ENCODE measurements at regions not wholly inside any gene's neighbourhood (a gene's known extent, or its start where the extent isn't known, plus 50 kb on each side); places are given as distances from the start of the nearest gene placed in this dataset.

DNA sequence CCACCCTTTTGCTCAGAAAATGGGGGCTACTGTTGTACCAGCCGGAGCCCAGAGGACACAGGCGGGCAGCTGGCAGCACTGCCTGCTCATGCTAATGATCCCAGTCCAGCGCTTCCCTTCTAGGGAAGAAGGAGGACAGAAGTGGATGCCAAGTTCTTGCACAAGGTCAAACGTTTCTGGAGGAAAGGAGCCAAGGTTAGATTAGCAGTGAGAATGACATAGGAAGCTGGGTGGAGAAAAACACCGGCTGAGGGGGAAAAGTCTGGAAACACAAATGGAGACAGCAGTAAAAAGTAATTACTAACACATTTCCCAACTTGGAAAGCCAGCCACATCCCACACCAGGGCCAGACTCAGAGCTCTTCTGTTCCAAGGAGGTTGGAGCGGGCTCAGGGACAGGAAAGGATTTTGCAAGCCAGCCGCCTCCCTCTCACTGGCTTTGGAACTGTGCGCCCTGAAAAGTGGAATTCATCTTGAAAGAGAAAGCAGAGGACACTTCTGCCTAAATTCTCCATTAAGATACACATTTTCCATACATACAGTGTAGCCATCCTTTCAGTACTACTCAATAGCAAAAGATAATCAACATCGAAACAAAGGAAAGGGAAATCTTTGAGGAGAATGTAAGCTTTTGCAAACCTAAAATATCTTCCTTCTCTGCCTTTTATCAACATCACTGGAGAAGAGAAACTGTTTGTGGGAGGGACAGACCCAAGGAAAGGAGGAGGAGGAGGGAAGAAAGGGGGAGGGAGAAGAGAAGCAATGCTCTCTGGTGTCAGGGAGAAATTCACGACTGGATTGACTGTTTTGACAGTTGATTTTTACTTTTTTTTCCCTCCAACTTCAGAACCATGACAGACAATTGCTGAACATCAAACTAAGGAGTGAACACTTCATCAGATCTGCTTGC lies 133.6 kb downstream of the CD47 start:
- H3K9me3 Mint-ChIP-seq (ENCODE audit: low read depth, unreplicated experiment) = peaks cover 2% of the 10 kb centered on the region
- CTCF ChIA-PET = no interaction called here

GRCh38 chr3:107954845-107955244 lies 136.0 kb downstream of the CD47 start:
- intact Hi-C loops (cut with micrococcal nuclease; ENCODE audit: unreplicated experiment) = no loop called here
- CTCF ChIA-PET = no interaction called here
- Mint-ChIP-seq H3K27ac (ENCODE audit: unreplicated experiment) (no peak overlapping the region), H3K27me3 (ENCODE audit: unreplicated experiment) (no peaks in the 10 kb centered on the region), H3K36me3 (ENCODE audit: insufficient read depth, unreplicated experiment) (no peaks in the 10 kb centered on the region), H3K4me1 (ENCODE audit: low read depth, unreplicated experiment) (peaks cover 14% of the 10 kb centered on the region), H3K9me3 (ENCODE audit: low read depth, unreplicated experiment) (peaks cover 2% of the 10 kb centered on the region), H3K4me3 (ENCODE audit: low read depth, unreplicated experiment) (no peak overlapping the region)
- TF ChIP-seq, protein P1, sequence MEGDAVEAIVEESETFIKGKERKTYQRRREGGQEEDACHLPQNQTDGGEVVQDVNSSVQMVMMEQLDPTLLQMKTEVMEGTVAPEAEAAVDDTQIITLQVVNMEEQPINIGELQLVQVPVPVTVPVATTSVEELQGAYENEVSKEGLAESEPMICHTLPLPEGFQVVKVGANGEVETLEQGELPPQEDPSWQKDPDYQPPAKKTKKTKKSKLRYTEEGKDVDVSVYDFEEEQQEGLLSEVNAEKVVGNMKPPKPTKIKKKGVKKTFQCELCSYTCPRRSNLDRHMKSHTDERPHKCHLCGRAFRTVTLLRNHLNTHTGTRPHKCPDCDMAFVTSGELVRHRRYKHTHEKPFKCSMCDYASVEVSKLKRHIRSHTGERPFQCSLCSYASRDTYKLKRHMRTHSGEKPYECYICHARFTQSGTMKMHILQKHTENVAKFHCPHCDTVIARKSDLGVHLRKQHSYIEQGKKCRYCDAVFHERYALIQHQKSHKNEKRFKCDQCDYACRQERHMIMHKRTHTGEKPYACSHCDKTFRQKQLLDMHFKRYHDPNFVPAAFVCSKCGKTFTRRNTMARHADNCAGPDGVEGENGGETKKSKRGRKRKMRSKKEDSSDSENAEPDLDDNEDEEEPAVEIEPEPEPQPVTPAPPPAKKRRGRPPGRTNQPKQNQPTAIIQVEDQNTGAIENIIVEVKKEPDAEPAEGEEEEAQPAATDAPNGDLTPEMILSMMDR (IDR thresholded peaks at IDR 0.05; ENCODE audit: unreplicated experiment) = no peak
- no peak for DNase-seq
- BruUV-seq (replicated peaks) = no TSS peak

More for the DNA sequence above, 133.6 kb downstream of the CD47 start:
- no peaks in the 10 kb centered on the region for H3K36me3 Mint-ChIP-seq (ENCODE audit: insufficient read depth, unreplicated experiment)
- H3K4me3 Mint-ChIP-seq (ENCODE audit: low read depth, unreplicated experiment) = no peak overlapping the region
- no peaks in the 10 kb centered on the region for H3K27me3 Mint-ChIP-seq (ENCODE audit: unreplicated experiment)
- peaks cover 14% of the 10 kb centered on the region for H3K4me1 Mint-ChIP-seq (ENCODE audit: low read depth, unreplicated experiment)
- no TSS peak for BruUV-seq (replicated peaks)
- TF ChIP-seq, protein P1 (IDR thresholded peaks at IDR 0.05; ENCODE audit: unreplicated experiment) = no peak
- intact Hi-C loops (cut with micrococcal nuclease; ENCODE audit: unreplicated experiment) = no loop called here
- DNase-seq = no peak
- H3K27ac Mint-ChIP-seq (ENCODE audit: unreplicated experiment) = no peak overlapping the region

- no peaks in the 10 kb centered on the region for H3K9me3 Mint-ChIP-seq (ENCODE audit: low read depth, unreplicated experiment)
- TF ChIP-seq, protein P1 (IDR thresholded peaks at IDR 0.05; ENCODE audit: unreplicated experiment) = no peak
- BruUV-seq (replicated peaks) = no TSS peak
- no peak overlapping the region for H3K27ac Mint-ChIP-seq (ENCODE audit: unreplicated experiment)
- H3K36me3 Mint-ChIP-seq (ENCODE audit: insufficient read depth, unreplicated experiment) = no peaks in the 10 kb centered on the region
- no peak overlapping the region for H3K4me3 Mint-ChIP-seq (ENCODE audit: low read depth, unreplicated experiment)
- CTCF ChIA-PET = no interaction called here
- DNase-seq = no peak
- H3K4me1 Mint-ChIP-seq (ENCODE audit: low read depth, unreplicated experiment) = peaks cover 14% of the 10 kb centered on the region
- H3K27me3 Mint-ChIP-seq (ENCODE audit: unreplicated experiment) = no peaks in the 10 kb centered on the region
- intact Hi-C loops (cut with micrococcal nuclease; ENCODE audit: unreplicated experiment) = no loop called here
These were observed 137.1 kb downstream of the CD47 start for GRCh38 chr3:107953722-107954121.

- DNase-seq = no peak
- H3K27ac Mint-ChIP-seq (ENCODE audit: unreplicated experiment) = no peak overlapping the region
- H3K27me3 Mint-ChIP-seq (ENCODE audit: unreplicated experiment) = no peaks in the 10 kb centered on the region
- BruUV-seq (replicated peaks) = no TSS peak
- peaks cover 1% of the 10 kb centered on the region for H3K4me1 Mint-ChIP-seq (ENCODE audit: low read depth, unreplicated experiment)
- H3K9me3 Mint-ChIP-seq (ENCODE audit: low read depth, unreplicated experiment) = no peaks in the 10 kb centered on the region
- CTCF ChIA-PET = no interaction called here
- intact Hi-C loops (cut with micrococcal nuclease; ENCODE audit: unreplicated experiment) = no loop called here
- TF ChIP-seq, protein P1 (IDR thresholded peaks at IDR 0.05; ENCODE audit: unreplicated experiment) = no peak
- no peak overlapping the region for H3K4me3 Mint-ChIP-seq (ENCODE audit: low read depth, unreplicated experiment)
- no peaks in the 10 kb centered on the region for H3K36me3 Mint-ChIP-seq (ENCODE audit: insufficient read depth, unreplicated experiment)
These were observed 139.7 kb downstream of the CD47 start for GRCh38 chr3:107951126-107951525.
